Activated CD8-positive, alpha-beta T cell treated with anti-CD3 and anti-CD28 coated beads, Interleukin-2, amount 10 ng/mL, durations not matched to agents 7 days and 5 days (primary cell): ENCODE measurements at regions not wholly inside any gene's neighbourhood (a gene's known extent, or its start where the extent isn't known, plus 50 kb on each side); places are given as distances from the start of the nearest gene placed in this dataset. TPM values are rescaled to one million over a fixed set of nuclear protein-coding genes. Genes with fewer than 3 reads are reported as not detected.
"Not testable (repeated sequence)": the region's sequence is repeated elsewhere in the genome, so short reads cannot be mapped to it uniquely, and the experiment has no call there.

ENCODE experiments used
- ATAC-seq: fragments of 150-1000 bp; cut with Tn5 transposase; one replicate; pipeline ENCODE4 v1.10.0; 2021; ENCODE audit warnings: moderate library complexity
- CTCF ChIA-PET: fragments of 350-600 bp; sonication (Branson Sonifier 250); formaldehyde crosslinking; loops from one replicate; lab custom pipeline; 2021; ENCODE audit warnings: antibody characterized with exemption; lab: Charles Lee
- POLR2A ChIA-PET: fragments of 350-600 bp; sonication (Branson Sonifier 250); formaldehyde crosslinking; loops from one replicate; lab custom pipeline; 2021; ENCODE audit warnings: antibody characterized with exemption; lab: Charles Lee
- DNase-seq: peaks from one replicate; pipeline ENCODE4 v3.0.0-alpha.2; 2020
- H3K27ac Mint-ChIP-seq: one replicate; pipeline ENCODE4 v1.8.0; 2021; ENCODE audit warnings: mild to moderate bottlenecking, mixed read lengths
- H3K27me3 Mint-ChIP-seq: one replicate; pipeline ENCODE4 v1.8.0; 2021; ENCODE audit warnings: low read depth, mixed read lengths
- H3K36me3 Mint-ChIP-seq: one replicate; pipeline ENCODE4 v1.8.0; 2021; ENCODE audit warnings: low read depth, mixed read lengths
- H3K4me1 Mint-ChIP-seq: one replicate; pipeline ENCODE4 v1.8.0; 2021; ENCODE audit warnings: low read depth, mixed read lengths
- H3K4me3 Mint-ChIP-seq: one replicate; pipeline ENCODE4 v1.8.0; 2021; ENCODE audit warnings: mild to moderate bottlenecking, mixed read lengths
- H3K9me3 Mint-ChIP-seq: one replicate; pipeline ENCODE4 v1.8.0; 2022; ENCODE audit warnings: mixed read lengths; ENCODE audit not compliant: insufficient read depth
- microRNA-seq: library from miRNA; unstranded; fragments of <30 nt; microRNA quantifications from one replicate; pipeline ENCODE4 v1.2.0, GENCODE V29; 2022

GRCh38 chr15:22268654-22269053 is 188.3 kb downstream of the OR4M2 start:
- H3K9me3 Mint-ChIP-seq, H3K27me3 Mint-ChIP-seq, H3K36me3 Mint-ChIP-seq, POLR2A ChIA-PET, H3K27ac Mint-ChIP-seq, H3K4me1 Mint-ChIP-seq, ATAC-seq, CTCF ChIA-PET, DNase-seq, H3K4me3 Mint-ChIP-seq: not testable (repeated sequence)

DNA sequence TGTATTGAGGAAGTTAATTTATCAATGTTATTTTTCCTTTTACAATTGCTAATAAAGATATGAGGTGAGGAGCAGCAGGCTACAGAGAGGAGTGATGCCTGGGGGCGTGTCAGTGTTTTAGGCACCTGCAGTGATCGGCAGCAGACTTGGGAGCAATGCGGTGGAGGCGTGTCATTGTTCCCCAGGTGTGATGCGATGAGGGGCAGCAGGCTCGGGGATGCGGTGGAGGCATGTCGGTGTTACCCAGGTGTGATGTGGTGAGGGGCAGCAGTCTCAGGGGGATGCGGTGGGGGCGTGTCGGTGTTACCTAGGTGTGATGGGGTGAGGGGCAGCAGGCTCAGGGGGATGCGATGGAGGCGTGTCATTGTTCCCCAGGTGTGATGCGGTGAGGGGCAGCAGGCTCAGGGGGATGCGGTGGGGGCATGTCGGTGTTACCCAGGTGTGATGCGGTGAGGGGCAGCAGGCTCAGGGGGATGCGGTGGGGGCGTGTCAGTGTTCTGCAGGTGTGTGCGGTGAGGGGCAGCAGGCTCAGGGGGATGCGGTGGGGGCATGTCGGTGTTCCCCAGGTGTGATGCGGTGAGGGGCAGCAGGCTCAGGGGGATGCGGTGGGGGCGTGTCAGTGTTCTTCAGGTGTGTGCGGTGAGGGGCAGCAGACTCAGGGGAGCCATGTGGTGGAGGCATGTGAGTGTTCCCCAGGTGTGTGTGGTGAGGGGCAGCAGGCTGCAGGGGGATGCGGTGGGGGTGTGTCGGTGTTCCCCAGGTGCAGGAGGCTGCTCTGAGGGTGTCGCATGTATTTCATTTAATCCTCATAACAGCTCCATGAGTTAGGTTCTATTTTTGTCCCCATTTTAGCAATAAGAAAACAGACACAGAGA is 186.2 kb upstream of the GOLGA6L22 start:
- DNase-seq, H3K4me1 Mint-ChIP-seq, ATAC-seq, POLR2A ChIA-PET, H3K27me3 Mint-ChIP-seq, CTCF ChIA-PET, H3K4me3 Mint-ChIP-seq, H3K9me3 Mint-ChIP-seq, H3K27ac Mint-ChIP-seq, H3K36me3 Mint-ChIP-seq: not testable (repeated sequence)

DNA sequence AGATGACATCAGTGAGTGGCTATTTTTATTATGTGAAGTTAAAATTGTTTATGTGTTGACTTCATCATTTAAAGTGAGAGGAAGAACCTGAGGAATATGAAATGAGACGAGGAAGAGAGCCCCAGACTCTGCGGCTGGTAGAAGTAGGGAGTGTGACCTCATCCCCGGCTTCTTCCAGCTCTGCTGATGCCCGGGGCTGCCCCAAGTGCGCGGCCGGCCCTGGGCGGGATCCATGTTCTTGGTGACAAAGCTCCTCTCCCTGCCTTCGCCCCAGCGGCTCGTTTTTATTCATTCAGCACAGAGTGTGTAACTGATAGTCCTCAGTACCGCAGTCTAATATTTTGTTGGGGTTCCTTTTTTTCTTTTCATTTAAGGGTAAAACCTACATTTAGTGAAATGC is 185.5 kb upstream of the GOLGA6L22 start:
- POLR2A ChIA-PET, H3K9me3 Mint-ChIP-seq, CTCF ChIA-PET, H3K36me3 Mint-ChIP-seq, ATAC-seq, DNase-seq, H3K27me3 Mint-ChIP-seq, H3K4me3 Mint-ChIP-seq, H3K27ac Mint-ChIP-seq, H3K4me1 Mint-ChIP-seq: not testable (repeated sequence)

- H3K27me3 Mint-ChIP-seq, H3K4me1 Mint-ChIP-seq, H3K36me3 Mint-ChIP-seq, H3K4me3 Mint-ChIP-seq, ATAC-seq, POLR2A ChIA-PET, H3K9me3 Mint-ChIP-seq, DNase-seq, CTCF ChIA-PET, H3K27ac Mint-ChIP-seq: not testable (repeated sequence)
These were observed 184.3 kb upstream of the GOLGA6L22 start for GRCh38 chr15:22274376-22274775.

GRCh38 chr15:22280770-22281169 is 177.9 kb upstream of the GOLGA6L22 start:
- H3K27ac Mint-ChIP-seq, H3K4me3 Mint-ChIP-seq, ATAC-seq, DNase-seq, H3K4me1 Mint-ChIP-seq, H3K36me3 Mint-ChIP-seq, POLR2A ChIA-PET, CTCF ChIA-PET, H3K27me3 Mint-ChIP-seq, H3K9me3 Mint-ChIP-seq: not testable (repeated sequence)

DNA sequence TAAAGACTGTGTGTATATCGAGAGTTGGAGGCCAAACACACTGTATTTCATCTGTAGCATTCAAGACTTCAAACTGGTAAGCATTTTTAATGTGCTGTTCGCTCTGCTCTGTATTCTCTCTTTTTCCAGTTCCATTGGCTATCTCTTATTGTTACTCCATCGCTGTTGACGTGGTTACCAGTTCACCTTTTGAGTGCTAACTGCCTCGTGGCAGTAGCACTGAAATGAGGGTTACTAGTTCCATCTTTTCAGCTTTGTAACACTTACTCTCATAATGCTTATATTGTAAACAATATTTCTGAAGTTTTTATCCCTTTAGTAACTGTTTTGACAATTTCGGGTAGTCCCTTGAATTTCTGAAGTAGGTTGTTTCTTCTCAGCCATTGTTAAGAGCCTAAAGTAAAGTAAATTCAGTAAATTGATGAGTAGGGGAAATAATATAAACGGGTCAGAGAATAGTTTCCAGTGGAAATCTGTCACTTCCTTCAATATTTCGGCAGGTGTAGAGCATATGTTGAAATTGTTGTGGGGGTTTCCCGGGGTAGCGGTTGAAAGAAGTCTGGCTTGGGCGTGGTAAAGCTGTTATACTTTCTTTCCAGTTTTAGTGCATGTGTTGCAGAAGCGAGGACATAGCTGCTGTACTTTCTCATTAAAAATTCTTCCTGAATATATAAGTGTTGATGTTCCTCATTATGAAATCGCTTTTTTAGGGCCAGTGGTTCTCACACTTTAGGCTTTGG is 175.7 kb upstream of the GOLGA6L22 start:
- DNase-seq, H3K9me3 Mint-ChIP-seq, H3K27ac Mint-ChIP-seq, ATAC-seq, H3K27me3 Mint-ChIP-seq, POLR2A ChIA-PET, H3K4me1 Mint-ChIP-seq, H3K36me3 Mint-ChIP-seq, H3K4me3 Mint-ChIP-seq: not testable (repeated sequence)
- CTCF ChIA-PET: interaction anchor here (1.0 kb wide), 1 partner anchor 61 kb away, joined by 4 read pairs; no protein-coding TSS in a partner anchor

GRCh38 chr15:22284795-22285420 is 173.8 kb upstream of the GOLGA6L22 start:
- H3K27ac Mint-ChIP-seq, H3K4me1 Mint-ChIP-seq, H3K36me3 Mint-ChIP-seq, CTCF ChIA-PET, POLR2A ChIA-PET, DNase-seq, H3K27me3 Mint-ChIP-seq, H3K9me3 Mint-ChIP-seq, ATAC-seq, H3K4me3 Mint-ChIP-seq: not testable (repeated sequence)

DNA sequence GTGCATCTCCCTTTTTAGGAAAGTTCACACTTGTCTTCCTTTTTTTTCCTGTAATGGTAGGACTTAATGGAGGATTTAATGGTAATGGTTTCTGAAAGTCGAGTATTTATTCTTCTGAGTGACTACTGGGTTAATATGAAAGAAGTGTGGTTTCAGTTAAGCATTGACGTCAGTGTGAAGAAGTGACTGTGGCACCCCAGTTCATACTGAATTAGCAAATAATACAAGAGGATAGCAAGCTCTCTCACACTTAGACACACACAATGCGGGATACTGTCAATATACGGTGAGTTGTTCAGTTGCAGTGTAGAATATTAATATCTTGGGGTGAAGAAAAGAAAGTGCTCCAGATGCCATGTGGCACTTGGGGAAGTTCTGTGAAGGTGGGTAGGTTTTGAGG is 167.6 kb upstream of the GOLGA6L22 start:
- H3K36me3 Mint-ChIP-seq, DNase-seq, H3K9me3 Mint-ChIP-seq, ATAC-seq, H3K4me1 Mint-ChIP-seq, H3K4me3 Mint-ChIP-seq, CTCF ChIA-PET, H3K27me3 Mint-ChIP-seq, POLR2A ChIA-PET, H3K27ac Mint-ChIP-seq: not testable (repeated sequence)

DNA sequence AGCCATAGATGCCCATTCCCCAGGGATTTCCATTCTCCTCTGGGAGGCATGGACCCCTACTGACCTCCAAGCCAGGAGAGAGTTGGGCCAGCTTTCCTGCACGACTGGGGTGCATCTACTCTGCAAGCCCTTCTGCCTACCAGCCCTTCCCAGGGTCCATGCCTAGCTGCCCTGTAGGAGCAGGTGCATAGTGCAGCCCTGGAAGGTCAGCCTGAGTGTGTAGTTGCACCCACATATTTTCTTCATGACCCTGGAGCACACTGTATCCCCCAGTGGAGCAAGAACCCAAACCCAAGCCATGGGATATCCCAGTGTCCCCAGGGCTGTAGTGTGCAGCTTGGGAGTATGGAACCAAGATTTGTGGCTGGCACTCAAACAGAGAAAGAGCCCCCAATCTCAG is 155.6 kb upstream of the GOLGA6L22 start:
- DNase-seq, H3K27me3 Mint-ChIP-seq, H3K36me3 Mint-ChIP-seq, H3K27ac Mint-ChIP-seq, H3K4me1 Mint-ChIP-seq, H3K4me3 Mint-ChIP-seq, POLR2A ChIA-PET, ATAC-seq, CTCF ChIA-PET, H3K9me3 Mint-ChIP-seq: not testable (repeated sequence)

Small RNAs in the stretch of these regions (microRNA-seq; reads per million reads assigned to microRNA genes)
- gene MIR1268A: not detected
